ENCODE measurements at regions not wholly inside any gene's neighbourhood (a gene's known extent, or its start where the extent isn't known, plus 50 kb on each side); places are given as distances from the start of the nearest gene placed in this dataset.
"Not testable (repeated sequence)": the region's sequence is repeated elsewhere in the genome, so short reads cannot be mapped to it uniquely, and the experiment has no call there.

DNA sequence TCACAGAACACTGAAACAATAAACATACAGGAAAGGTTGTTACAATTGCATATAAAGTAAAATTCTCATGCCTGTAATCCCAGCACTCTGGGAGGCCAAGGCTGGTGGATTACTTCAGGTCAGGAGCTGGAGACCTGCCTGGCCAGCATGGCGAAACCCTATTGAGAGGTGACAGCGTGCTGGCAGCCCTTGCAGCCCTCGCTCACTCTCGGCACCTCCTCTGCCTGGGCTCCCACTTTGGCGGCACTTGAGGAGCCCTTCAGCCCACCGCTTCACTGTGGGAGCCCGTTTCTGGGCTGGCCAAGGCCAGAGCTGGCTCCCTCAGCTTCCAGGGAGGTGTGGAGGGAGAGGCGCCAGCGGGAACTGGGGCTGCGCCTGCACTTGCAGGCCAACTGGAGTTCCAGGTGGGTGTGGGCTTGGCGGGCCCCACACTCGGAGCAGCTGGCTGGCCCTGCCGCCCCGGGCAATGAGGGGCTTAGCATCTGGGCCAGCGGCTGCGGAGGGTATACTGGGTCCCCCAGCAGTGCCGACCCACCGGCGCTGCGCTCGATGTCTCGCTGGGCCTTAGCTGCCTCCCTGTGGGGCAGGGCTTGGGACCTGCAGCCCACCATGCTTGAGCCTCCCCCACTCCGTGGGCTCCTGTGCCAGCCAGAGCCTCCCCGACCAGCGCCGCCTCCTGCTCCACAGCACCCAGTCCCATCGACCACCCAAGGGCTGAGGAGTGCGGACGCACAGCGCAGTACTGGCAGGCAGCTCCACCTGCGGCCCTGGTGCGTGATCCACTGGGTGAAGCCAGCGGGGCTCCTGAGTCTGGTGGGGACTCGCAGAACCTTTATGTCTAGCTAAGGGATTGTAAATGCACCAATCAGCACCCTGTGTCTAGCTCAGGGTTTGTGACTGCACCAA lies 51.5 kb upstream of the MBNL1 start:
- DNase-seq (ENCODE audit: low spot score): not testable (repeated sequence)

DNA sequence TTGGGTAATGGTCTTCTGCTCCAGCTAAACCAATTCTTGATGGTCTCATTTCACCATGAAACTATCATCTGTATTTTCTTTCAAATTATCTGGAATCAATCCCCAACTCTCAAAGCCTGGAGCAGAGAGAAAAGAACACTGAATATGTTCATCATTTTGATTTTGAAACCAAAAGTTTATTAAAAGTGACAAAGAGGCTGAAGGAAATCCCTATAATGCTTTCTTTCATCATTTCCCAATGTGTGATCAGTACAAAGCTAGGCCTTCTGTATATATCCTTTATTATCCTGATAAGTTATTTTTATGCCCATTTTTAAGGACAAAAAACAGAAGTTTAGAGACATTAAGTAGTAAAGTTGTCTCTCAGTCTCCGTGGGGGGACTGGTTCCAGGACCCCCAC lies 50.1 kb upstream of the MBNL1 start:
- DNase-seq (ENCODE audit: low spot score): no peak

Measured in SK-N-DZ (cell line).